ENCODE measurements at regions not wholly inside any gene's neighbourhood (a gene's known extent, or its start where the extent isn't known, plus 50 kb on each side); places are given as distances from the start of the nearest gene placed in this dataset.

DNA sequence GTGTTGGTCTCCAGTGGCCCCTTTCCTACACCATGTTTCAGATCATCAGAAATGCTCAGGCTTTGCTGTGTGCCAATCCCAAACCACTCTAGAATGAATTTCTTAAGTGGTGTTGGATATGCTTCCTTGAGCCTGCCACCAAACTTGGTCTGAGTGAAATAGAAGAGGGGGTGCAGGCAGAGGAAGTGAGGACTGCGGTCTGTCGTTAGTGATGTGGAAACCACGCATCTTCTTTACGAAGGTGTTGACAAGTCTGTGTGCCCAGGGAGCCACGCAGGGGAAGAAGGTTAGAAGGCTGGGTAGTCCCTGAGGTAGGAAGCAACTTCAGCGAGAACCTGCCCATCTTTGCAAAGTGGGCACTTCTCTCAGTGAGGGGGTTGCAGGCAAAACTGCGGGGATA lies 187.4 kb upstream of the NAV2 start:
- H3K4me3 ChIP-seq (ENCODE audit: low read depth, low read length), result no peak overlapping the region

DNA sequence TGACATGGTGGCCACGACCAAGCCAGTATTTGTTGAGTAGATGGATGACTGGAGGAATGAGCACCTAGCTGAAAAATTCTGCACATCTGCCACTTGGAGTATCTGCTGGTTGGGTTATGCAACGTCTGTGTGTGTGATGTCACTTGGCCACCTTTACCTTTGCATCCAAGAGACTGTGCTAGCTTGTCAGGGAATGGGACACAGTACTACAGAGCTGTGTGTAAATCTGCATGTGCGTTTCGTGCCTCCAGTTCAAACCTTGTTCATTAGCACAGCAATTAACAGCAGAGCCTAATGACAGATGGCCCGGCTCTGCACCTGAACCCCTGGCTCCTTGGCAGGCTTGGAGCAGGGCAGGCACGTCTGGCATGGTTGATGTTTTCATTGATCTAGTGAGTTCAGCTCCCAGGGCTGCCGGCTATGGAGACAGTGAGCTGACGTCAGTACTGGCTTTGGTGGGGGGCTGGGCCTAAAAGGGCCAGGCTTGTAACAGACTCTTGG lies 188.4 kb upstream of the NAV2 start:
- H3K4me3 ChIP-seq (ENCODE audit: low read depth, low read length), result no peak overlapping the region

- H3K4me3 ChIP-seq (ENCODE audit: low read depth, low read length), result no peak overlapping the region
Observed at GRCh38 chr11:19520681-19521080, 192.0 kb upstream of the NAV2 start.

DNA sequence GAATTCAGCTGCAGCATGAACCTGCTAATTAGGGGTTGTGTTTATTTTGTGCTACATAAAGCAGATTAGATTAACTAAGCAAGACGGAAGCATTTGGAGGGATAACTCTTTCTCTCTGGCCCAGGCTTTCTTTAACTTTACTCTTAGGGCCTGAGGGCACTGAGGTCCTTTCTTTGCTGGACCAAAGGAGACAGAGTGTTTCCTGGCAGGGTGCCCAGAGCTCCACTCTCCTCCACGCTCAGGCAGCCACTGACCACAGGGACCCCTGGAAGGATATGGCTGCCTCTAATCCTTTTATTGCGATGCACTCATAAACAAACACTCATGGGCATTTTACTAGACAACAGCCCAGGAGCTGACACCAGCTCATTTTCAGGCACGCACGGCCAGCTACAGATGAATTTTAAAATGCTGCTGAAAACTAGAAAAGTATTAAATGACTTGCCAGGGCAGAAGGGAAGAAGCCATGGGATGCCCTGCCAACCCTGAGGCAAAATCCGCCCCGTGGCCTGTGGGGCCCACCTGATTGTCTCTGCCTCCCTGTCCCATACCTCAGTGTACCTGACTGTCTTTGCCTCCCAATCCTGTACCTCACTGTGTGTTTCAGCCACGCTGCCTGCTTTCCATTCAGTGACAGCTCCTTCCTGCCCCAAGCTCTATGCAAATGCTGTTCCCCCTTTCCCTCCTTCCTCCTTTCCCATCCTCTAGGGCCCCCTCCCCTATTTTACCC lies 192.6 kb upstream of the NAV2 start:
- no peak overlapping the region for H3K4me3 ChIP-seq (ENCODE audit: low read depth, low read length)

DNA sequence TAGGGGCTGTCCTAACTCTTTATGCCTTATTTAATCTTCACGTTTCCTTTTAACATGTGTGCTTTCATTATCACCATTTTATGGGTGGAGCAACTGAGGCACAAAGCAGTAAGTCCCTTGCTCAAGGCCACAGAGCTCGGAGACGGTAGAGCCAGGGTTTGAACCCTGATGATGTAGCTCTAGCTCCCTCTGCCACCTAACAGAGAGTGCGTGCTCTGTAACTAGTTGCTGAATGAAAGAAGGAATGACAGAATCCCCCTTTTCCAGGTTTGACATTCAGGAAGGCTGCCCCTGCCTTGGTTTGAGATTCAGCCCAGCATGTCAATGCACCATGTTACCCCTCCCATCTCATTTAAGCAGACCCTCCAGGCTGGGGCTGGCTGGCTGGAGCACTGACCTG lies 193.3 kb upstream of the NAV2 start:
- H3K4me3 ChIP-seq (ENCODE audit: low read depth, low read length), result no peak overlapping the region

- H3K4me3 ChIP-seq (ENCODE audit: low read depth, low read length), result no peak overlapping the region
Observed at GRCh38 chr11:19513253-19513652, 199.4 kb upstream of the NAV2 start.

- no peak overlapping the region for H3K4me3 ChIP-seq (ENCODE audit: low read depth, low read length)
Observed at GRCh38 chr11:19512618-19513017, 200.0 kb upstream of the NAV2 start.

DNA sequence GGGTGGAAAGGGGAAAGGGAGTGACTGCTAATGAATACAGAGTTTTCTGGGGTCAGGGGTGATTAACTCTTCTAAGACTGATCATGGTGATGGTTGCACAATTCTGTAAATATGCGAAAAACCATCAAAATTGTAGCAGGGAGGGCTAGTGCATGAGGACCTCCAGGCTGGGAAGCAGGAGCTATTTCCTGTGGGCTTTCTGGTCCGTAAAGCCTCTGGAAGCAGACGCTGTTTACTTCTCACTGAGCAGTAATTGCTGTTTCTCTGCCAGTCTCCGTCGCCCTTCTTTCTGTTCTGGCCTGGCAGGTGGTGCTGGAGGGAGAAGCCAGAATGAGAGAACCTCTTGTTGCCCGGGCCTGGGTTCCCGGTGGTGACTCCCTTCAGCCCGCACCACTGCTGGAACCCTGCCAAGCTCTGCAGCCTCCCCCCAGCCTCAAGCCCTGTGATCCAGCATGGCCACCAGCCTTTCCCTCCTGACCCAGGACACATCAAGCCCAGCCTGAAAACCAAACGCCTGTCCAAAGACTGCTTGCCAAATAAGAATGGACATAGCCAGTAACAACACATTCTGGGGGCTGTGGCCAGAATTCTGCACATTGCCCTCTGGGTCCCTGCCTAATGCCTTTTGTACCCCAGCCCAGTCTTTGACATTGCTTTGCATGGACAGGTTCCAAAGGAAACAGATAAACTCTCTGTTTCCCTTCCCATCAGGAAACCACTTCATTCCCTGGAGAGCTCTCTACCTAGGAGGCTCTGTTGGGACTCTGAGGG lies 201.0 kb upstream of the NAV2 start:
- no peak overlapping the region for H3K4me3 ChIP-seq (ENCODE audit: low read depth, low read length)

DNA sequence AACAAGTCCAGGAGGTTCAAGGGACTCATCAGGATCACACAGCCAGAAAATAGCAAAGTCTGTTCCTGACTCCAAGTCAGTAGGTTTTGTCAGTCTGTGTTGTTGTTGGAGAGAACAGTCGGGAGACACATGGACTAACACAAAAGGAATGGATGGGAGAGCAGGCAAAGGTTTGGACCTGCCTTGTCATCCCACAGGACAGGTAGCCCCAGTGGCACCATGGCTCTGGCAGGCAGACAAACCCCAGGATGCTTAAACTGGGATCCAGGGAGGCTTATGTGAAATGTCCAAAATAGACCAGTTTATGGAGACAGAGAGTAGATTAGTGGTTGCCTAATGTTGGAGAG lies 201.6 kb upstream of the NAV2 start:
- H3K4me3 ChIP-seq (ENCODE audit: low read depth, low read length), result no peak overlapping the region

GRCh38 chr11:19510468-19510867 lies 202.2 kb upstream of the NAV2 start:
- no peak overlapping the region for H3K4me3 ChIP-seq (ENCODE audit: low read depth, low read length)

DNA sequence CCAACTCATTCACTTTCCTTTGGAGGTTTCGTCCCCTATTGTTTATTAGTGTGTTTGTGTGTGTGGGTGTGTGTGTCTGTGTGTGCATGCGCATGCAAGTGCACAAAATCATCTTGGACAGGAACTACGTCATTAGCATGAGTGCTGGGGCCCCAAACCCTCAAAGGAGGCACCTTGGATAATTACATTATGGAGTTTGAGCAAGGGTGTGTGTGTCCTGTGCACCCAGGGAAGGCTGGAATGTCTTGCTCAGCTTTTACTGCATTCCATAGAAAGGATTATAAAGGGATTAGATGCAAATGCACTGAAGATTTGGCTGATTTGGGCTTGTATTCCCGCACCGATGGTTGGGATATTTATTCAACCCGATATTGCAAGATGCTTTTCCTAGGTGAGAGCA lies 203.4 kb upstream of the NAV2 start:
- H3K4me3 ChIP-seq (ENCODE audit: low read depth, low read length), result no peak overlapping the region

DNA sequence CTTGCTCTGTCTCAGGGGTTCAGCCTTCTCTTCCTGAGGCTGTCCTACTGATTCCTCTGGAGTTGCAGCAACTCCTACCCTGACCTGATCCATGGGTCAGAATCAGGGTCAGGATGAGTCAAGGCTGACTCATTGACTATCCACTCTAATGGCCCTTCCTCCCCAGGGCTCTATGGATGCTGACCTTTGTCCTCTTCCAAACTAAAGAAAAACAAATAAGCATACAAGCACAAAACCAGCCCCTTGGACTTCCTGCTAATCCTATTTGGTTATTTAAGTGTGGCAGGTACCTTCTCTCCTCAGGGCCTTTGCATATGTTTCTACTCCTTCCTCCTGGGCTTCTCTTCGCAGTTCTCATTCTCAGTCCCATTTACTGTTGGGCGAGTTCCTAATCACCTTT lies 204.5 kb upstream of the NAV2 start:
- no peak overlapping the region for H3K4me3 ChIP-seq (ENCODE audit: low read depth, low read length)

- H3K4me3 ChIP-seq (ENCODE audit: low read depth, low read length), result no peak overlapping the region
Observed at GRCh38 chr11:19506816-19507486, 205.7 kb upstream of the NAV2 start.

DNA sequence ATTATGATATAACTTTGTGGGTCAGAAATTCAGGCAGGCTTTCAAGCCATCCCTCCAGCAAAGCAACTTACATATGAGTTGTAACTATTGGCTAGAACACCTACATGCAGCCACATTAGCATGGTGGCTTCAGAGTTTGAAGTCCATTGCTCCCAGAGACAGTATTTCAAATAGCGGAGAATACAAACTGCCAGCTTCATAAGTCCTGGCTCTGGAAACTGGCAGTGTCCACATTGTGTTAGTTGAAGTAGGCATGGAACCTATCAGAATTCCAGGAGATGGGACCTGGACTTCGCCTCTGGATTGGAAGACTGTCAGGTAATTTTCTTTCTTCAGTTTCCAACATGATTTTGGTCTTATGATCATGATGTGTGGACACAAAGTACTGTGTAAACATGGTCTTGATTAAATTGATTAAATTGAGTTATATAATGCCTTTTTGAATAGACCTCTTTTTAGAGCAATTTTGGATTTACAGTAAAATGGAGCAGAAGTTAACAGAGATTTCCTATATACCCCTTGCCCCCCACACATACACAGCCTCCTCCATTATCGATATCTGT lies 209.9 kb upstream of the NAV2 start:
- no peak overlapping the region for H3K4me3 ChIP-seq (ENCODE audit: low read depth, low read length)

DNA sequence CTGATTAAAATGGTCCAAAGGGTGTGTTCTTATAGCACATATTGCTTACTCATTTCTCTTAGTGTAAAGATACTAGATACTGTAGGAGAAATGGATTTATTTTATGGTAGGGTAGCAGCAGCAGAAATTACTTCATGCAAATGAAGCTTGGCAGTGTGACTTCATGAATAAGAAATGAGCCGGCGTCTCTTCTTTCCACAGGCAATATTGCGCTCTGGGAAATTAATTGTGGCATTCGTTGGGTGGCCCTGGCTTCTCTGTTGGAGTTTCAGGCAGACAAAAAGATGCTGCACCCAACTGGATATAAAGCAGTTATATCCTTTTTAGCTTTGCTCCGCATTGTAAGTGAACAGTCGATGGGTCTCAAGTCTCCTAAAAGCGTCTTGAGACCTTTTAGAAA lies 211.0 kb upstream of the NAV2 start:
- no peak overlapping the region for H3K4me3 ChIP-seq (ENCODE audit: low read depth, low read length)

DNA sequence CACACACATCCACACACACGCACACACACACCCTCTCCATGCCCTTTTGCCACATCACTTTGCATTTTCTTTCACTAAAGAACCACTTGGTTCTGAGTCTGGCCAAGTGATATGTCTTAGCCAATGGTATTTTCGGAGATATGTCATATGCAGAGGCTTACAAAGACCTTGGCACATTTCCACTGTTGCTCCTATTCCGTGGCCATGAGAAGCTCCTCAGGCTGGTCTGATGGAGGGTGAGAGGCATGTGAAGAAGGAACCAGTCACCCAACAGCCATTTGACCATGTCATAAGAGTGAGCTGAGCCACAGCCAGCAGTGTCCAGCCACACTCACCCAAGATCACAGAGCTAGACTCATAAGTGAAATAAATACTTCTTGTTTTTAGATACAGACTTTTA lies 212.6 kb upstream of the NAV2 start:
- no peak overlapping the region for H3K4me3 ChIP-seq (ENCODE audit: low read depth, low read length)

- H3K4me3 ChIP-seq (ENCODE audit: low read depth, low read length), result no peak overlapping the region
Observed at GRCh38 chr11:19499026-19499669, 213.5 kb upstream of the NAV2 start.

DNA sequence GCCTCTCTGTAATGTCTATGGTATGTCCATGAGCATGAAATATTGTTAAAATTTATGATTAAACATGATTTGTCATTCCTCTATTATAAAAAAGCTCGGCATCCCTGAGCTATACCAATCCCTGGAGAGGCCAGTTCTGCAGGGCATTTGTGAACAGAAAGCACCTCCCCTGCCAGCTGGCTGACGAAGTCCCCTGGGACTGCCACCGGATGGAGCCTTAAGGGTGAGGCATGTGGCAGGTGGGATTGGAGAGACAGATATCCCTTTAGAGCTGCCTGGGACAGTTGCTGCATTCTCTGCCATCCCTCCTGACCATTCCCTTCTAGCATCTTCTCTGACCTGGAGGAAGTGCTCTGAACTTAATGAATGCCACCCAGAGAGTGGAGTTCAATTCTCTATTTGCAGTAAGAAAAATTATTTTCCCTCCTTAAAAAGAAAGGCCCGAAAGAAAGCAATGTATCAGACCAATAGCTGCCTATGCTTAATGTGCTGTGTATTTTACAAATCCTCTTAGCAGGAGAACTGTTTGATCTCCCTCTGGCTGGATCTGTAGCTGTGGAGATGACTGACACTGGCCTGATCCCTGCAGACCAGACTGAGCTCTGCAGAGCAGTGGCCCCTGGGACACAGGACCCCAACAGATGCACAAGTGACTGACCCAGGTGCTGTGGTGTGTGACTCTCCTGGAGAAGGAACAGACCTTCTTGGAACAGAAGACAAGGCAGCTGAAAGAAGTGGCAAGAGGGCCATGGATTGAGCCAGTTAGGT lies 219.0 kb upstream of the NAV2 start:
- H3K4me3 ChIP-seq (ENCODE audit: low read depth, low read length), result no peak overlapping the region

- no peak overlapping the region for H3K4me3 ChIP-seq (ENCODE audit: low read depth, low read length)
Observed at GRCh38 chr11:19482319-19483100, 230.1 kb upstream of the NAV2 start.

DNA sequence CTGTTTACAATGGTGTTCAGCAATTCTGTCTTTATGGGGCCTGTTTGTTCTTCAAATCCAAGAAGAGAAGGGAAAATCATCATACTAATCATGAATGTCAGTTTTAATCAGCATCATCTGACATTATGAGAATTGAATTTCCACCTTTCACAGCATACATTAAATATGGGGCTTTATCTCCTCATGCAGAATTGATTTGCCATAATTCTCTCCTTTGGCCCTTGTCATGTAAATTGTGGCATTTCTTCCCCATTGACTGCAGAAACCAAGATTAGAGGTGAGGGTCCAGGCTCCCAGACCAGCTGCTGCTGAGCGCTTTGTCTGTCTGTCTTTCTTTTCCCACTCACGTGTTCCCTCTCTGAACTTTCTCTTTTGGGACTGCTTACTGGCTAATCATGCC lies 232.1 kb upstream of the NAV2 start:
- H3K4me3 ChIP-seq (ENCODE audit: low read depth, low read length), result no peak overlapping the region

Measured in iPS-11a (cell line).